HG03342 (cell line): ENCODE measurements at regions not wholly inside any gene's neighbourhood (a gene's known extent, or its start where the extent isn't known, plus 50 kb on each side); places are given as distances from the start of the nearest gene placed in this dataset.
"Not testable (repeated sequence)": the region's sequence is repeated elsewhere in the genome, so short reads cannot be mapped to it uniquely, and the experiment has no call there.

ENCODE experiments used
- ATAC-seq: cut with Tn5 transposase; IDR thresholded peaks from one replicate; pipeline ENCODE4 v1.9.1; 2021; ENCODE audit warnings: mild to moderate bottlenecking, moderate library complexity; ENCODE audit not compliant: unreplicated experiment

DNA sequence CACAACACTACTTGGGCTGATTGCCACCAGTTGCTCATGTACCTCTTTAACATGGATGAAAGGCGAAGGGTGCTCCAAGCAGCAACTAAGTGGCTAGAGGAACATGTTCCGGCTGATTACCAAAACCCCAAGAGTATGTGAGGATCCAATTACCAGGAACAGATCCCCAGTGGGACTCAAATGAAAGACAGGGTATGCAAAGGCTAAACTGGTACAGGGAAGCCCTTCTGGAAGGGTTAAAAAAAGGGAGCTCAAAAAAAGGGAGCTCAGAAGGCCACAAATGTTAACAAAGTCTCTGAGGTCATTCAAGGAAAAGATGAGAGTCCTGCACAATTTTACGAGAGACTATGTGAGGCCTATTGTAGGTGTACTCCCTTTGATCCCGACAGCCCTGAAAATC, 604.7 kb downstream of the UQCRFS1 start:
- no peak for ATAC-seq

GRCh38 chr19:28607066-28607583, 605.8 kb downstream of the UQCRFS1 start:
- no peak for ATAC-seq

GRCh38 chr19:28606269-28607032, 606.5 kb downstream of the UQCRFS1 start:
- ATAC-seq, result no peak

GRCh38 chr19:28605501-28606268, 607.3 kb downstream of the UQCRFS1 start:
- ATAC-seq, result no peak

- no peak for ATAC-seq
Measured at GRCh38 chr19:28603453-28603852, 609.5 kb downstream of the UQCRFS1 start.

GRCh38 chr19:28602675-28603298, 610.2 kb downstream of the UQCRFS1 start:
- no peak for ATAC-seq

DNA sequence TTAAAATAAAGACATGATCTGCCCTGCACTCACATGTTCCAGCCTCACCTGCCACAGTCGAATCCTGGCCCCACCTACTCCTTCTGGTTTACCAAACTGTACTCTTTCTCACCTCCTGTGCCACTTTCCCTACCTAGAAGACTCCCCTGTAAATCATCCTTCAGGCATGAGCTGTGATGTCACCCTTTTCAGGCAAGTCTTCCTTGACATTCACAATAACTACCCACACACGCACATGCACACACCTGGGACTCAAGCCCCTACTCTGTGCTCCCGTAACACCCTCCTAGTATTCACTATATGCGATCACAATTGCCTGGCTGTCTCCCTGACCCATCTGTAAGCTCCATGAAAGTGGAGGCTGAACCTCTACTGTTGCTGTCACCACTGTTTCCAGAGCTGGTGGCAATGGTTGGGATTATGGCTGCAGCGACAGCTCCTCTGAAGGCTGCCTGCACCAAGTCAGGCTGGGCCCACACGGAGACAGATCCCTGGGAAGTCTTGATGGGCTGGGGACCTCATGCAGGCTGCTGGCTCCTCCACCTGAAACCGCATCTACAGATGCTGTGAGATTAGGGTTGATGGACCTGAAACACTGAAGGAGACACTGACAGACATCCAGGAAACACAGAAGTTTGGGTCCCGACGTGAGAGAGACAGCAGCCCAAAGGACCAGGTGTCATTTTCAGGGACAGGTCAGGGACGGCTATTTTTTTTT, 611.1 kb downstream of the UQCRFS1 start:
- ATAC-seq, result no peak

- no peak for ATAC-seq
Measured at GRCh38 chr19:28598861-28599260, 614.1 kb downstream of the UQCRFS1 start.

- no peak for ATAC-seq
Measured at GRCh38 chr19:28596561-28597071, 616.3 kb downstream of the UQCRFS1 start.

- ATAC-seq, result no peak
Measured at GRCh38 chr19:28595722-28596480, 617.0 kb downstream of the UQCRFS1 start.

DNA sequence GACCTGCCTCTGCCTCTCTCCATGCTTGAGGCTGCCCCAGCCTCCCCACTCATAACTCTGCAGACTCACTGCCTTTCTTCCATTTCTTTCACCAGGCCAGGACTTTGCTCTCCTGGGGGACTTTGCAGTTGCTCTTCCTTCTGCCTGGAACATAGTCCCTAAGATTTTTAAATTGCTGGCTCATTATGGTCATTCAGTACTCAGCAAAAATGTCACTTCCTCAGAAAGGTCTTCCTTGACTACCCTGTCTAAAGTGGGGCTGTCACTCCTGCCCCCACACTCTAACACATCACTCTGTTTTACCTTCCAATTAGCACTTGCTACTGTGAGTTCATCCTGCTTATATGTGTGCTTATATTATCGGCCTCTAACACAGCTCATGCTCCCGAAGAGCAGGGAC, 618.2 kb downstream of the UQCRFS1 start:
- ATAC-seq, result no peak

- ATAC-seq, result not testable (repeated sequence)
Measured at GRCh38 chr19:28589991-28590411, 623.0 kb downstream of the UQCRFS1 start.

DNA sequence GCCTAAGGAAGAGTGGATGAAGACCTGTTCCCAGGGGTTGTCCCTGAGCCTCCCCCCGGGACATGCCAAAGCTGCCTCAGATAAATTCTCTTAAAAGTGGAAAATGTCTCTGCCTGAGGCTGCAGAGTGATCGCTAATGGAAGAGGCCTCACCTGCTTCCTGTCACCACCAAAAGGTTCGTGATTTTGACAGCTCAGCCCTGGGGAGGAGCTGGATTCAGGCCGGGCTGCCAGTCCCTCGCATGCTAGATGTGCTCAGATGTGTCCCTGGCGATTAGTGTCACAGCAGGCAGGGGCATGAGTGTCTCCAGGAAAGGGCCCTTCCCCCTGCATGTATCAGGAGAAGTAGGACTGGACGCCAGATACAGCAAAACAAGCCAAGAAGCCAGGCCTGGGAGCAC, 626.5 kb downstream of the UQCRFS1 start:
- no peak for ATAC-seq

GRCh38 chr19:28585796-28586195, 627.2 kb downstream of the UQCRFS1 start:
- no peak for ATAC-seq

GRCh38 chr19:28583713-28584112, 629.2 kb downstream of the UQCRFS1 start:
- no peak for ATAC-seq

- ATAC-seq, result no peak
Measured at GRCh38 chr19:28583242-28583641, 629.7 kb downstream of the UQCRFS1 start.

- ATAC-seq, result no peak
Measured at GRCh38 chr19:28582796-28583195, 630.2 kb downstream of the UQCRFS1 start.

- no peak for ATAC-seq
Measured at GRCh38 chr19:28582344-28582743, 630.6 kb downstream of the UQCRFS1 start.

DNA sequence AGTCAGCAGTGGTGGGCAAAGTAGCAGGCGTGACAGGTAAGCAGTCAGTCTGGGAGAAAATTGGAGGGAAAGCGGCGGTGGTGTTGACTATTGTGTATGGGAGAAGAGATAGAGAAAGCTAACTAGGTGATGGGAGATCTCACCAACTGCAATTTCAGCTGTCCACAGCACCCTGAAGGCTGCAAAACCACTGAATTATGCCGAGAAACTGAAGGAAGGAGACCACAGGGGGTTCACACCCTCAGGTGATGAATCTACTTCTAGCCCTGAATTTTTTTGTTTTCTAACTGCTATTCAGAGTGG, 631.5 kb downstream of the UQCRFS1 start:
- no peak for ATAC-seq
